ENCODE measurements at regions not wholly inside any gene's neighbourhood (a gene's known extent, or its start where the extent isn't known, plus 50 kb on each side); places are given as distances from the start of the nearest gene placed in this dataset.

GRCh38 chr17:51528111-51528510 lies 267.8 kb downstream of the UTP18 start:
- no peak overlapping the region for H3K4me3 ChIP-seq (ENCODE audit: low read length)
- WGBS (ENCODE audit: insufficient coverage) = 71% methylated on average over 6 of the region's 6 CpGs
- intact Hi-C loops (cut with micrococcal nuclease) = no loop called here

GRCh38 chr17:51533219-51533618 lies 272.9 kb downstream of the UTP18 start:
- Histone ChIP-seq H3K27ac (ENCODE audit: low read length) (no peak overlapping the region), H3K9me3 (ENCODE audit: control insufficient read depth, insufficient read depth, low read length) (no peaks in the 10 kb centered on the region), H3K4me3 (ENCODE audit: low read length) (no peak overlapping the region), H3K4me1 (ENCODE audit: control insufficient read depth, insufficient read depth, low read length) (no peaks in the 10 kb centered on the region), H3K36me3 (ENCODE audit: control insufficient read depth, insufficient read depth, low read length) (no peaks in the 10 kb centered on the region), H3K27me3 (ENCODE audit: control insufficient read depth, insufficient read depth, low read length) (no peaks in the 10 kb centered on the region)
- intact Hi-C loops (cut with micrococcal nuclease) = no loop called here
- H3K27ac Mint-ChIP-seq = no peak overlapping the region
- 90% methylated on average over 3 of the region's 3 CpGs for WGBS (ENCODE audit: insufficient coverage)
- no peaks in the 10 kb centered on the region for H3K9me3 Mint-ChIP-seq
- DNase-seq (no peak), ATAC-seq (no peak)
- TF ChIP-seq, protein P1, sequence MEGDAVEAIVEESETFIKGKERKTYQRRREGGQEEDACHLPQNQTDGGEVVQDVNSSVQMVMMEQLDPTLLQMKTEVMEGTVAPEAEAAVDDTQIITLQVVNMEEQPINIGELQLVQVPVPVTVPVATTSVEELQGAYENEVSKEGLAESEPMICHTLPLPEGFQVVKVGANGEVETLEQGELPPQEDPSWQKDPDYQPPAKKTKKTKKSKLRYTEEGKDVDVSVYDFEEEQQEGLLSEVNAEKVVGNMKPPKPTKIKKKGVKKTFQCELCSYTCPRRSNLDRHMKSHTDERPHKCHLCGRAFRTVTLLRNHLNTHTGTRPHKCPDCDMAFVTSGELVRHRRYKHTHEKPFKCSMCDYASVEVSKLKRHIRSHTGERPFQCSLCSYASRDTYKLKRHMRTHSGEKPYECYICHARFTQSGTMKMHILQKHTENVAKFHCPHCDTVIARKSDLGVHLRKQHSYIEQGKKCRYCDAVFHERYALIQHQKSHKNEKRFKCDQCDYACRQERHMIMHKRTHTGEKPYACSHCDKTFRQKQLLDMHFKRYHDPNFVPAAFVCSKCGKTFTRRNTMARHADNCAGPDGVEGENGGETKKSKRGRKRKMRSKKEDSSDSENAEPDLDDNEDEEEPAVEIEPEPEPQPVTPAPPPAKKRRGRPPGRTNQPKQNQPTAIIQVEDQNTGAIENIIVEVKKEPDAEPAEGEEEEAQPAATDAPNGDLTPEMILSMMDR (IDR thresholded peaks at IDR 0.05) = no peak
- H3K36me3 Mint-ChIP-seq = no peaks in the 10 kb centered on the region
- H3K4me3 Mint-ChIP-seq = no peak overlapping the region
- H3K27me3 Mint-ChIP-seq (ENCODE audit: low read depth in 2 of 2) = peaks cover 10 to 14% of the 10 kb centered on the region in 2 donors
- no peaks in the 10 kb centered on the region for H3K4me1 Mint-ChIP-seq

More at GRCh38 chr17:51528111-51528510, 267.8 kb downstream of the UTP18 start:
- Mint-ChIP-seq H3K4me1 (no peaks in the 10 kb centered on the region), H3K36me3 (peaks cover 5% of the 10 kb centered on the region), H3K27ac (no peak overlapping the region), H3K9me3 (peaks cover 2 to 5% of the 10 kb centered on the region in 2 donors), H3K27me3 (ENCODE audit: low read depth in 2 of 2) (peaks cover 22 to 32% of the 10 kb centered on the region in 2 donors), H3K4me3 (no peak overlapping the region)
- Histone ChIP-seq H3K9me3 (ENCODE audit: control insufficient read depth, insufficient read depth, low read length) (no peaks in the 10 kb centered on the region), H3K27me3 (ENCODE audit: control insufficient read depth, insufficient read depth, low read length) (no peaks in the 10 kb centered on the region), H3K27ac (ENCODE audit: low read length) (no peak overlapping the region), H3K4me1 (ENCODE audit: control insufficient read depth, insufficient read depth, low read length) (no peaks in the 10 kb centered on the region), H3K36me3 (ENCODE audit: control insufficient read depth, insufficient read depth, low read length) (no peaks in the 10 kb centered on the region)
- no peak for ATAC-seq
- DNase-seq = no peak
- TF ChIP-seq, protein P1 (IDR thresholded peaks at IDR 0.05) = no peak

DNA sequence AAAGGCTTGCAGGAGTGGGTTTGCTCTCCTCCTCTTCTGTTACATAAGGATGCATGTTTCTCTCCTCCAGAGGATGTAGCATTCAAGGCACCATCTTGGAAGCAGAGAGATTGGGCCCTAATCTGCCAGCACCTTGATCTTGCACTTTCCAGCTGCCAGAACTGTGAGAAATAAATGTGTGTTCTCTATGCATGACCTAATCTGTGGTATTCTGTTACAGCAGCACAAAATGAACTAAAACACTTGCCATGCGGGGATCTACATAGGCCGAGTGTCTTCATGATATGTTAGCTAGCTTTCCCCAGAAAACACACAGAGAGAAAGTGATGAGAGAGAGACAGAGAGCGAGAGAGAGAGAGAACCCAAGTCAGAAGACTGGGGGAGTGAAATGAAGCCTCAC lies 273.5 kb downstream of the UTP18 start:
- H3K27me3 ChIP-seq (ENCODE audit: control insufficient read depth, insufficient read depth, low read length) = no peaks in the 10 kb centered on the region
- no peaks in the 10 kb centered on the region for H3K4me1 Mint-ChIP-seq
- H3K36me3 ChIP-seq (ENCODE audit: control insufficient read depth, insufficient read depth, low read length) = no peaks in the 10 kb centered on the region
- no peak overlapping the region for H3K4me3 ChIP-seq (ENCODE audit: low read length)
- no peak for DNase-seq
- 87% methylated on average over 3 of the region's 3 CpGs for WGBS (ENCODE audit: insufficient coverage)
- no peaks in the 10 kb centered on the region for H3K36me3 Mint-ChIP-seq
- H3K4me1 ChIP-seq (ENCODE audit: control insufficient read depth, insufficient read depth, low read length) = no peaks in the 10 kb centered on the region
- H3K27me3 Mint-ChIP-seq (ENCODE audit: low read depth in 2 of 2) = peaks cover 10 to 17% of the 10 kb centered on the region in 2 donors
- TF ChIP-seq, protein P1 (IDR thresholded peaks at IDR 0.05) = no peak
- H3K27ac ChIP-seq (ENCODE audit: low read length) = no peak overlapping the region
- no peak overlapping the region for H3K4me3 Mint-ChIP-seq
- H3K27ac Mint-ChIP-seq = no peak overlapping the region
- ATAC-seq = no peak
- no peaks in the 10 kb centered on the region for H3K9me3 ChIP-seq (ENCODE audit: control insufficient read depth, insufficient read depth, low read length)
- intact Hi-C loops (cut with micrococcal nuclease) = no loop called here
- H3K9me3 Mint-ChIP-seq = no peaks in the 10 kb centered on the region

- intact Hi-C loops (cut with micrococcal nuclease) = no loop called here
- TF ChIP-seq, protein P1 (IDR thresholded peaks at IDR 0.05) = no peak
- H3K4me3 Mint-ChIP-seq = no peak overlapping the region
- no peak overlapping the region for H3K4me3 ChIP-seq (ENCODE audit: low read length)
- no peaks in the 10 kb centered on the region for H3K4me1 Mint-ChIP-seq
- WGBS (ENCODE audit: insufficient coverage) = 85% methylated on average over 7 of the region's 7 CpGs
- peaks cover 7 to 10% of the 10 kb centered on the region in 2 donors for H3K27me3 Mint-ChIP-seq (ENCODE audit: low read depth in 2 of 2)
- H3K9me3 ChIP-seq (ENCODE audit: control insufficient read depth, insufficient read depth, low read length) = no peaks in the 10 kb centered on the region
- H3K27me3 ChIP-seq (ENCODE audit: control insufficient read depth, insufficient read depth, low read length) = no peaks in the 10 kb centered on the region
- no peaks in the 10 kb centered on the region for H3K36me3 ChIP-seq (ENCODE audit: control insufficient read depth, insufficient read depth, low read length)
- no peak for DNase-seq
- ATAC-seq = no peak
- H3K9me3 Mint-ChIP-seq = no peaks in the 10 kb centered on the region
- no peak overlapping the region for H3K27ac Mint-ChIP-seq
- no peak overlapping the region for H3K27ac ChIP-seq (ENCODE audit: low read length)
- no peaks in the 10 kb centered on the region for H3K36me3 Mint-ChIP-seq
- H3K4me1 ChIP-seq (ENCODE audit: control insufficient read depth, insufficient read depth, low read length) = no peaks in the 10 kb centered on the region
These were observed 276.3 kb downstream of the UTP18 start for GRCh38 chr17:51536627-51537026.

Measured in natural killer cell (primary cell).